Sigmoid colon (tissue), 3 donors: ENCODE measurements at regions not wholly inside any gene's neighbourhood (a gene's known extent, or its start where the extent isn't known, plus 50 kb on each side); places are given as distances from the start of the nearest gene placed in this dataset.

Experiments used
- POLR2A ChIP-seq, 2 donors: fragments of 450-650 bp; IDR thresholded peaks; one replicate each; pipeline ENCODE4 v1.6.1; 2016; ENCODE audit warnings: antibody characterized with exemption in 2 of 2, mild to moderate bottlenecking in 2 of 2, moderate library complexity in 2 of 2
- TF ChIP-seq, protein P1 (sequence below), 4 experiments: fragments of 450-650 bp in 3 of 4; fragments of 200-600 bp in 1 of 4; IDR thresholded peaks; one replicate each; pipeline ENCODE4 v1.5.1; 2016 to 2019; ENCODE audit warnings: antibody characterized with exemption in 4 of 4, mild to moderate bottlenecking in 3 of 4, moderate library complexity in 2 of 4

DNA sequence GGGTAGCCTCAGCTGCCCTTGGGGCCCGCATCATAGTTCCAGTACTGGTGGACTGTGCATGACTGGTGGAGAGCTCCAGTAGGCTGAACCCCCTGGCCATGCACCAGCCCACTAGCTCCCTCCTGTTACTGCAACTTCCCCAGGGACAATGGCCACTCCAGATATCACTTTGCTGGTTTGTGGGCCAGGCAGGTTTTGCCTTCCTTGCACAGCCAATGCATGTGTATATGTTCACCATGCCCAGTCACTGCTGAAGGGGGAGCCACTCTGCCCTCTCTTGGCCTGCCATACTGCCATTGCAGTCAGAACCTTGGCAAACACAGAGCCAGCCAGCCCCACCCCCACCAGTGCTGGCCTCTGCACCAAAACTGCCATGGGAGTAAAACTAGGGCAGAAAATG, 2095.3 kb upstream of the RAG2 start:
- TF ChIP-seq, protein P1, sequence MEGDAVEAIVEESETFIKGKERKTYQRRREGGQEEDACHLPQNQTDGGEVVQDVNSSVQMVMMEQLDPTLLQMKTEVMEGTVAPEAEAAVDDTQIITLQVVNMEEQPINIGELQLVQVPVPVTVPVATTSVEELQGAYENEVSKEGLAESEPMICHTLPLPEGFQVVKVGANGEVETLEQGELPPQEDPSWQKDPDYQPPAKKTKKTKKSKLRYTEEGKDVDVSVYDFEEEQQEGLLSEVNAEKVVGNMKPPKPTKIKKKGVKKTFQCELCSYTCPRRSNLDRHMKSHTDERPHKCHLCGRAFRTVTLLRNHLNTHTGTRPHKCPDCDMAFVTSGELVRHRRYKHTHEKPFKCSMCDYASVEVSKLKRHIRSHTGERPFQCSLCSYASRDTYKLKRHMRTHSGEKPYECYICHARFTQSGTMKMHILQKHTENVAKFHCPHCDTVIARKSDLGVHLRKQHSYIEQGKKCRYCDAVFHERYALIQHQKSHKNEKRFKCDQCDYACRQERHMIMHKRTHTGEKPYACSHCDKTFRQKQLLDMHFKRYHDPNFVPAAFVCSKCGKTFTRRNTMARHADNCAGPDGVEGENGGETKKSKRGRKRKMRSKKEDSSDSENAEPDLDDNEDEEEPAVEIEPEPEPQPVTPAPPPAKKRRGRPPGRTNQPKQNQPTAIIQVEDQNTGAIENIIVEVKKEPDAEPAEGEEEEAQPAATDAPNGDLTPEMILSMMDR (IDR thresholded peaks at IDR 0.05), result no peak
- no peak for TF ChIP-seq POLR2A (IDR thresholded peaks at IDR 0.05)
